ENCODE measurements at regions not wholly inside any gene's neighbourhood (a gene's known extent, or its start where the extent isn't known, plus 50 kb on each side); places are given as distances from the start of the nearest gene placed in this dataset.

GRCh38 chr15:93321881-93322282, 232.9 kb upstream of the RGMA start:
- TF ChIP-seq, protein P1, sequence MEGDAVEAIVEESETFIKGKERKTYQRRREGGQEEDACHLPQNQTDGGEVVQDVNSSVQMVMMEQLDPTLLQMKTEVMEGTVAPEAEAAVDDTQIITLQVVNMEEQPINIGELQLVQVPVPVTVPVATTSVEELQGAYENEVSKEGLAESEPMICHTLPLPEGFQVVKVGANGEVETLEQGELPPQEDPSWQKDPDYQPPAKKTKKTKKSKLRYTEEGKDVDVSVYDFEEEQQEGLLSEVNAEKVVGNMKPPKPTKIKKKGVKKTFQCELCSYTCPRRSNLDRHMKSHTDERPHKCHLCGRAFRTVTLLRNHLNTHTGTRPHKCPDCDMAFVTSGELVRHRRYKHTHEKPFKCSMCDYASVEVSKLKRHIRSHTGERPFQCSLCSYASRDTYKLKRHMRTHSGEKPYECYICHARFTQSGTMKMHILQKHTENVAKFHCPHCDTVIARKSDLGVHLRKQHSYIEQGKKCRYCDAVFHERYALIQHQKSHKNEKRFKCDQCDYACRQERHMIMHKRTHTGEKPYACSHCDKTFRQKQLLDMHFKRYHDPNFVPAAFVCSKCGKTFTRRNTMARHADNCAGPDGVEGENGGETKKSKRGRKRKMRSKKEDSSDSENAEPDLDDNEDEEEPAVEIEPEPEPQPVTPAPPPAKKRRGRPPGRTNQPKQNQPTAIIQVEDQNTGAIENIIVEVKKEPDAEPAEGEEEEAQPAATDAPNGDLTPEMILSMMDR (IDR thresholded peaks at IDR 0.05; ENCODE audit: extremely low read depth, insufficient read depth, missing control alignments): no peak

DNA sequence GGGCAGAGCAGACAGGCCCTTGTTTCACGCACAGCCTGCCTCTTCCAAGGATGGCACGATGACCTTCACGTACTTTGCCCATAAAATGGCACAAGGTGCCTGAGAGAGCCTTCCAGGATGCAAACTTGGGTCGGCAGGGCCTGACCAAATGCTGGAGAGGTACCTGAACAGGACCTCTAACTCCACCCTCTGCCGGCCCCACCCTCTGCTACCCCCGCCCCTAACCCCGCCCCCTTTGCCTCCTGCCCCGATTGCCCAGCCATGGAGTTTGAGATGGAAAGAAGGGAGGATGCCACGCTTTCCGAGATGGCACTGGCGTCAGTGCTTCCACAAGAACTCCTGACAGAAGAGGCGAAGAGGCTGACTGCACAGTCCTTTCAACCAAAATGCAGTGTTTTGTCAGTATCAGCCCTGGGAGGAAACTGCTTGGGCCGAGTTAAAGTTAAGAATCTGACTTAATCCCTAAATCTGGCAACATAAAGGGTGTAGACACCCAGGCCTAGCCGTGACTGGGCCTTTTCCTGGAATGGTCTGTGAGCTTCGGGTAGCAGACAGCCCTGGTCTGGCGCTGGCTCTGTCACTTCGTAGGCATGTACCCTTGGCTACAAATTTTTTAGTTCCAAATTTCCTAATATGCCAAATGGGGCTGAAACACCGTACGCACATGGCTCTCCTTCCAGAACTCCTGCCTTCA, 230.3 kb upstream of the RGMA start:
- no peak for DNase-seq (ENCODE audit: low spot score)
- TF ChIP-seq, protein P1 (IDR thresholded peaks at IDR 0.05; ENCODE audit: extremely low read depth, insufficient read depth, missing control alignments): no peak
- in situ Hi-C loops (cut with MboI; ENCODE audit: low pct_unique_long_range_greater_than_20kb, low sequenced_read_pairs, unreplicated experiment): no loop called here

More at GRCh38 chr15:93321881-93322282, 232.9 kb upstream of the RGMA start:
- in situ Hi-C loops (cut with MboI; ENCODE audit: low pct_unique_long_range_greater_than_20kb, low sequenced_read_pairs, unreplicated experiment): no loop called here
- DNase-seq (ENCODE audit: low spot score): no peak

DNA sequence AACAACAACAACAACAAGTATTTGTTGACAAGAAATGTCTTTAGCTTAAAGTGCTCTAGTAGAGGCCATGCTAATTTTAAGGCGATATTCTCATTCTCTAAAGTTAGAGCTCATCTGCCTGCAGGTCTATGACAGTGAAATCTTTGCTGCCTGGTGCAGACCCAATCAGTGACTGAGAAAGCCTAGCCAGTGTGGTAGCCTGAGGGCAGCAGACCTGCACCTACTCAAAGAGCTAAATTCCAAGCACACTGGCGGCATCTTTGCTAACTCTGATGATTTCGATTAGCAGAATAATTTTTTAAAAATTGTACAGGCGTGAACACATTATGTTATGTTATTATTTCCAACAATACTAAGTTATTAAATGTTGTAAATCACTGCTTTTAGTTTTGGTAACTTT, 228.8 kb upstream of the RGMA start:
- in situ Hi-C loops (cut with MboI; ENCODE audit: low pct_unique_long_range_greater_than_20kb, low sequenced_read_pairs, unreplicated experiment): no loop called here
- TF ChIP-seq, protein P1 (IDR thresholded peaks at IDR 0.05; ENCODE audit: extremely low read depth, insufficient read depth, missing control alignments): no peak
- no peak for DNase-seq (ENCODE audit: low spot score)

- TF ChIP-seq, protein P1 (IDR thresholded peaks at IDR 0.05; ENCODE audit: extremely low read depth, insufficient read depth, missing control alignments): no peak
- in situ Hi-C loops (cut with MboI; ENCODE audit: low pct_unique_long_range_greater_than_20kb, low sequenced_read_pairs, unreplicated experiment): no loop called here
- DNase-seq (ENCODE audit: low spot score): no peak
These were observed 225.2 kb upstream of the RGMA start for GRCh38 chr15:93314245-93314644.

GRCh38 chr15:93312891-93313486, 224.0 kb upstream of the RGMA start:
- DNase-seq (ENCODE audit: low spot score): no peak

GRCh38 chr15:93311620-93312019, 222.6 kb upstream of the RGMA start:
- in situ Hi-C loops (cut with MboI; ENCODE audit: low pct_unique_long_range_greater_than_20kb, low sequenced_read_pairs, unreplicated experiment): no loop called here
- no peak for DNase-seq (ENCODE audit: low spot score)
- TF ChIP-seq, protein P1 (IDR thresholded peaks at IDR 0.05; ENCODE audit: extremely low read depth, insufficient read depth, missing control alignments): no peak

More at GRCh38 chr15:93312891-93313486, 224.0 kb upstream of the RGMA start:
- TF ChIP-seq, protein P1 (IDR thresholded peaks at IDR 0.05; ENCODE audit: extremely low read depth, insufficient read depth, missing control alignments): no peak
- in situ Hi-C loops (cut with MboI; ENCODE audit: low pct_unique_long_range_greater_than_20kb, low sequenced_read_pairs, unreplicated experiment): no loop called here

Measured in GM13977 (cell line).